WTC11 (cell line): ENCODE measurements at regions not wholly inside any gene's neighbourhood (a gene's known extent, or its start where the extent isn't known, plus 50 kb on each side); places are given as distances from the start of the nearest gene placed in this dataset.

ENCODE experiments used
- ATAC-seq: fragments of 200-7000 bp; cut with Tn5 transposase; 2 replicates; pipeline ENCODE4 v1.10.0; 2021; ENCODE audit warnings: mild to moderate bottlenecking, moderate library complexity
- CTCF ChIA-PET: fragments of 300-600 bp; sonication (Branson Sonifier 250); formaldehyde crosslinking; loops from one replicate; lab custom pipeline; 2021; ENCODE audit warnings: antibody characterized with exemption; lab: Charles Lee
- POLR2A ChIA-PET: fragments of 350-600 bp; sonication (Branson Sonifier 250); formaldehyde crosslinking; loops from one replicate; lab custom pipeline; 2021; ENCODE audit warnings: antibody characterized with exemption; lab: Charles Lee
- DNase-seq: peaks from one replicate; pipeline ENCODE4 v3.0.0; 2021; ENCODE audit warnings: low spot score
- H3K27ac Mint-ChIP-seq: 2 replicates; pipeline ENCODE4 v1.8.0; 2021; ENCODE audit warnings: mixed read lengths
- H3K27me3 Mint-ChIP-seq: 2 replicates; pipeline ENCODE4 v1.8.0; 2021; ENCODE audit warnings: low read depth, mild to moderate bottlenecking, moderate library complexity, mixed read lengths
- H3K36me3 Mint-ChIP-seq: 2 replicates; pipeline ENCODE4 v1.8.0; 2021; ENCODE audit warnings: mixed read lengths
- H3K4me1 Mint-ChIP-seq: 2 replicates; pipeline ENCODE4 v1.8.0; 2022; ENCODE audit warnings: mixed read lengths
- H3K4me3 Mint-ChIP-seq: 2 replicates; pipeline ENCODE4 v1.8.0; 2021; ENCODE audit warnings: mild to moderate bottlenecking, moderate library complexity, mixed read lengths
- H3K9me3 Mint-ChIP-seq: 2 replicates; pipeline ENCODE4 v1.8.0; 2021; ENCODE audit warnings: mixed read lengths
- ATF6 ChIP-seq: sonication (generic); formaldehyde crosslinking; IDR thresholded peaks from 2 replicates; pipeline ENCODE4 v1.8.1; 2023; ENCODE audit warnings: mild to moderate bottlenecking, missing genetic modification reagents
- CBFB ChIP-seq: sonication (generic); formaldehyde crosslinking; IDR thresholded peaks from 2 replicates; pipeline ENCODE4 v1.8.1; 2022; ENCODE audit warnings: mild to moderate bottlenecking, low read depth, missing genetic modification reagents
- E2F5 ChIP-seq: sonication (generic); formaldehyde crosslinking; IDR thresholded peaks from 2 replicates; pipeline ENCODE4 v1.8.1; 2022; ENCODE audit warnings: mild to moderate bottlenecking, moderate library complexity, missing genetic modification reagents
- ELF4 ChIP-seq: sonication (generic); formaldehyde crosslinking; IDR thresholded peaks from 2 replicates; pipeline ENCODE4 v1.8.1; 2022; ENCODE audit warnings: low read depth, mild to moderate bottlenecking, moderate library complexity, missing genetic modification reagents
- ESRRA ChIP-seq: sonication (generic); formaldehyde crosslinking; IDR thresholded peaks from 2 replicates; pipeline ENCODE4 v1.8.1; 2022; ENCODE audit warnings: mild to moderate bottlenecking, missing genetic modification reagents, borderline replicate concordance
- ETV6 ChIP-seq: sonication (generic); formaldehyde crosslinking; IDR thresholded peaks from 2 replicates; pipeline ENCODE4 v1.8.1; 2022; ENCODE audit warnings: mild to moderate bottlenecking, missing genetic modification reagents
- JUN ChIP-seq: sonication (generic); formaldehyde crosslinking; IDR thresholded peaks from 2 replicates; pipeline ENCODE4 v1.8.0; 2023; ENCODE audit warnings: mild to moderate bottlenecking, missing genetic modification reagents
- MYBL2 ChIP-seq: sonication (generic); formaldehyde crosslinking; IDR thresholded peaks from 2 replicates; pipeline ENCODE4 v1.8.1; 2023; ENCODE audit warnings: mild to moderate bottlenecking, moderate library complexity, missing genetic modification reagents
- STAT6 ChIP-seq: sonication (generic); formaldehyde crosslinking; conservative IDR thresholded peaks from 2 replicates; pipeline ENCODE4 v1.8.1; 2023; ENCODE audit warnings: mild to moderate bottlenecking, low read depth, missing genetic modification reagents, moderate library complexity
- TEAD1 ChIP-seq: sonication (generic); formaldehyde crosslinking; IDR thresholded peaks from 2 replicates; pipeline ENCODE4 v1.8.0; 2022; ENCODE audit warnings: mild to moderate bottlenecking, missing genetic modification reagents
- ZNF396 ChIP-seq: fragments of 250-450 bp; sonication (Bioruptor Pico); IDR thresholded peaks from 2 replicates; pipeline ENCODE4 v1.8.0; 2021; ENCODE audit warnings: mild to moderate bottlenecking, moderate library complexity, borderline replicate concordance
- ZNF425 ChIP-seq: fragments of 250-450 bp; sonication (Bioruptor Pico); conservative IDR thresholded peaks from 2 replicates; pipeline ENCODE4 v1.9.0; 2021; ENCODE audit warnings: mild to moderate bottlenecking
- ZNF671 ChIP-seq: fragments of 250-450 bp; sonication (Bioruptor Pico); IDR thresholded peaks from 2 replicates; pipeline ENCODE4 v1.8.0; 2021; ENCODE audit warnings: mild to moderate bottlenecking
- TF ChIP-seq, protein P1 (sequence below): sonication (generic); formaldehyde crosslinking; IDR thresholded peaks from 2 replicates; pipeline ENCODE4 v1.8.0; 2022; ENCODE audit warnings: mild to moderate bottlenecking, missing genetic modification reagents
- TF ChIP-seq, protein P2 (sequence below): fragments of 250-450 bp; sonication (Bioruptor Pico); IDR thresholded peaks from 2 replicates; pipeline ENCODE4 v1.9.0; 2021; ENCODE audit warnings: mild to moderate bottlenecking, borderline replicate concordance
- TF ChIP-seq, protein P3 (sequence below): sonication (generic); formaldehyde crosslinking; conservative IDR thresholded peaks from 2 replicates; pipeline ENCODE4 v1.8.1; 2022; ENCODE audit warnings: mild to moderate bottlenecking, missing genetic modification reagents
- TF ChIP-seq, protein P4 (sequence below): fragments of 250-450 bp; sonication (Bioruptor Pico); IDR thresholded peaks from 2 replicates; pipeline ENCODE4 v2.1.2; 2022; ENCODE audit warnings: mild to moderate bottlenecking, moderate library complexity

DNA sequence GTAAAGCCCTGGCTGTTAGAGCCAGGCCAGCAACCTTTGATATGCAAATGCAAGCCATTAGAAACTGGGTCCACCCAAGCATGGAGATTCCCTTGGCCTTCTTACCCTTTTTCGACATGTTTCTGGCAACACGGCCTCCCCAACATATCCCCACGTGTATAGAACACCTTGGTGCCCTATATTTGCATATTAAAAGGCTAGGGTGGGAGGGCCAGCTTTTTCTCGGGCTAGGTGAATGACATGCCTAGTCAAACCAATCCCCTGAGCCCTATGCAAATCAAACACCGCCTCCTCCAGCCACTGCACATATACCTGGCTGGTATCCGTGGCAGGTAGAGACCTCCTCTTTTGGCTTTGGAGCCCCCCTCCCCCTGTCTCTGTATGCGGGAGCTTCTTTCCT lies 55.6 kb upstream of the ZFR start:
- CTCF ChIA-PET, result interaction anchor here (0.8 to 4.9 kb wide), 5 partner anchors 10 to 171 kb away, joined by 3 to 46 read pairs (median 5); no protein-coding TSS in a partner anchor
- POLR2A ChIA-PET, result interaction anchor here (0.7 to 2.0 kb wide), 4 partner anchors 12 to 85 kb away, joined by 3 to 9 read pairs (median 6); no protein-coding TSS in a partner anchor
- Mint-ChIP-seq H3K27me3 (peaks cover 97% of the 10 kb centered on the region), H3K36me3 (no peaks in the 10 kb centered on the region), H3K27ac (no peak overlapping the region), H3K9me3 (no peaks in the 10 kb centered on the region), H3K4me1 (peaks cover 35% of the 10 kb centered on the region), H3K4me3 (peak overlapping the region; percentile 54)
- ATAC-seq, result peak; percentile 83
- DNase-seq, result peak; percentile 69
- no peak for TF ChIP-seq MYBL2 (CRISPR knock-in tag)
- TF ChIP-seq, protein P1, sequence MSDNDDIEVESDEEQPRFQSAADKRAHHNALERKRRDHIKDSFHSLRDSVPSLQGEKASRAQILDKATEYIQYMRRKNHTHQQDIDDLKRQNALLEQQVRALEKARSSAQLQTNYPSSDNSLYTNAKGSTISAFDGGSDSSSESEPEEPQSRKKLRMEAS (CRISPR knock-in tag), result 0 out of 2 replicates have a peak, but pooled peaks have one; percentile 27

GRCh38 chr5:32499261-32499660 lies 54.7 kb upstream of the ZFR start:
- H3K4me3 Mint-ChIP-seq, result no peak overlapping the region
- H3K36me3 Mint-ChIP-seq, result no peaks in the 10 kb centered on the region
- CTCF ChIA-PET, result interaction anchor here (4.5 to 4.9 kb wide), 2 partner anchors 9 to 91 kb away, joined by 42 to 46 read pairs; no protein-coding TSS in a partner anchor
- DNase-seq (no peak), ATAC-seq (no peak)
- H3K4me1 Mint-ChIP-seq, result peaks cover 26% of the 10 kb centered on the region
- POLR2A ChIA-PET, result interaction anchor here (0.5 to 1.8 kb wide), 2 partner anchors 13 to 40 kb away, joined by 3 to 7 read pairs; no protein-coding TSS in a partner anchor
- peaks cover 94% of the 10 kb centered on the region for H3K27me3 Mint-ChIP-seq
- H3K27ac Mint-ChIP-seq, result no peak overlapping the region
- no peaks in the 10 kb centered on the region for H3K9me3 Mint-ChIP-seq
- TF ChIP-seq, protein P2, sequence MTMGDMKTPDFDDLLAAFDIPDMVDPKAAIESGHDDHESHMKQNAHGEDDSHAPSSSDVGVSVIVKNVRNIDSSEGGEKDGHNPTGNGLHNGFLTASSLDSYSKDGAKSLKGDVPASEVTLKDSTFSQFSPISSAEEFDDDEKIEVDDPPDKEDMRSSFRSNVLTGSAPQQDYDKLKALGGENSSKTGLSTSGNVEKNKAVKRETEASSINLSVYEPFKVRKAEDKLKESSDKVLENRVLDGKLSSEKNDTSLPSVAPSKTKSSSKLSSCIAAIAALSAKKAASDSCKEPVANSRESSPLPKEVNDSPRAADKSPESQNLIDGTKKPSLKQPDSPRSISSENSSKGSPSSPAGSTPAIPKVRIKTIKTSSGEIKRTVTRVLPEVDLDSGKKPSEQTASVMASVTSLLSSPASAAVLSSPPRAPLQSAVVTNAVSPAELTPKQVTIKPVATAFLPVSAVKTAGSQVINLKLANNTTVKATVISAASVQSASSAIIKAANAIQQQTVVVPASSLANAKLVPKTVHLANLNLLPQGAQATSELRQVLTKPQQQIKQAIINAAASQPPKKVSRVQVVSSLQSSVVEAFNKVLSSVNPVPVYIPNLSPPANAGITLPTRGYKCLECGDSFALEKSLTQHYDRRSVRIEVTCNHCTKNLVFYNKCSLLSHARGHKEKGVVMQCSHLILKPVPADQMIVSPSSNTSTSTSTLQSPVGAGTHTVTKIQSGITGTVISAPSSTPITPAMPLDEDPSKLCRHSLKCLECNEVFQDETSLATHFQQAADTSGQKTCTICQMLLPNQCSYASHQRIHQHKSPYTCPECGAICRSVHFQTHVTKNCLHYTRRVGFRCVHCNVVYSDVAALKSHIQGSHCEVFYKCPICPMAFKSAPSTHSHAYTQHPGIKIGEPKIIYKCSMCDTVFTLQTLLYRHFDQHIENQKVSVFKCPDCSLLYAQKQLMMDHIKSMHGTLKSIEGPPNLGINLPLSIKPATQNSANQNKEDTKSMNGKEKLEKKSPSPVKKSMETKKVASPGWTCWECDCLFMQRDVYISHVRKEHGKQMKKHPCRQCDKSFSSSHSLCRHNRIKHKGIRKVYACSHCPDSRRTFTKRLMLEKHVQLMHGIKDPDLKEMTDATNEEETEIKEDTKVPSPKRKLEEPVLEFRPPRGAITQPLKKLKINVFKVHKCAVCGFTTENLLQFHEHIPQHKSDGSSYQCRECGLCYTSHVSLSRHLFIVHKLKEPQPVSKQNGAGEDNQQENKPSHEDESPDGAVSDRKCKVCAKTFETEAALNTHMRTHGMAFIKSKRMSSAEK (CRISPR knock-in tag), result no peak
- TF ChIP-seq ZNF396 (CRISPR knock-in tag) (no peak), STAT6 (no peak), JUN (CRISPR knock-in tag) (no peak), ZNF671 (CRISPR knock-in tag) (no peak), TEAD1 (no peak), ESRRA (CRISPR knock-in tag) (no peak), ATF6 (CRISPR knock-in tag) (no peak), CBFB (CRISPR knock-in tag) (no peak), ZNF425 (CRISPR knock-in tag) (no peak), ELF4 (CRISPR knock-in tag) (no peak), E2F5 (no peak), ETV6 (CRISPR knock-in tag) (no peak)
- TF ChIP-seq, protein P3, sequence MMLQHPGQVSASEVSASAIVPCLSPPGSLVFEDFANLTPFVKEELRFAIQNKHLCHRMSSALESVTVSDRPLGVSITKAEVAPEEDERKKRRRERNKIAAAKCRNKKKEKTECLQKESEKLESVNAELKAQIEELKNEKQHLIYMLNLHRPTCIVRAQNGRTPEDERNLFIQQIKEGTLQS, result no peak
- TF ChIP-seq, protein P4, sequence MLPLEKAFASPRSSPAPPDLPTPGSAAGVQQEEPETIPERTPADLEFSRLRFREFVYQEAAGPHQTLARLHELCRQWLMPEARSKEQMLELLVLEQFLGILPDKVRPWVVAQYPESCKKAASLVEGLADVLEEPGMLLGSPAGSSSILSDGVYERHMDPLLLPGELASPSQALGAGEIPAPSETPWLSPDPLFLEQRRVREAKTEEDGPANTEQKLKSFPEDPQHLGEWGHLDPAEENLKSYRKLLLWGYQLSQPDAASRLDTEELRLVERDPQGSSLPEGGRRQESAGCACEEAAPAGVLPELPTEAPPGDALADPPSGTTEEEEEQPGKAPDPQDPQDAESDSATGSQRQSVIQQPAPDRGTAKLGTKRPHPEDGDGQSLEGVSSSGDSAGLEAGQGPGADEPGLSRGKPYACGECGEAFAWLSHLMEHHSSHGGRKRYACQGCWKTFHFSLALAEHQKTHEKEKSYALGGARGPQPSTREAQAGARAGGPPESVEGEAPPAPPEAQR (CRISPR knock-in tag), result no peak
